ENCODE measurements at regions not wholly inside any gene's neighbourhood (a gene's known extent, or its start where the extent isn't known, plus 50 kb on each side); places are given as distances from the start of the nearest gene placed in this dataset.

GRCh38 chr13:99777873-99778272, 193.7 kb downstream of the ZIC5 start:
- no peak for TF ChIP-seq CEBPB (IDR thresholded peaks at IDR 0.05; ENCODE audit: low read depth, low read length)
- TF ChIP-seq HDAC2 (IDR thresholded peaks at IDR 0.05; ENCODE audit: borderline replicate concordance in 1 of 2, low read depth in 2 of 2, low read length in 2 of 2): no peak
- TF ChIP-seq HDAC6 (IDR thresholded peaks at IDR 0.05; ENCODE audit: low read depth, low read length): no peak
- TF ChIP-seq TBP (IDR thresholded peaks at IDR 0.05; ENCODE audit: low read depth, low read length): no peak
- TF ChIP-seq CTCF (IDR thresholded peaks at IDR 0.05; ENCODE audit: control extremely low read depth in 1 of 3, insufficient read depth in 1 of 3, low read depth in 1 of 3, low read length in 3 of 3): no peak
- no peak for TF ChIP-seq SIN3A (conservative IDR thresholded peaks at IDR 0.05 in 1 of 2, IDR thresholded peaks at IDR 0.05 in 1 of 2; ENCODE audit: low read depth in 1 of 2, low read length in 2 of 2)
- TF ChIP-seq SP1 (IDR thresholded peaks at IDR 0.05; ENCODE audit: low read depth, low read length): no peak
- no peak for TF ChIP-seq EZH2 (IDR thresholded peaks at IDR 0.05; ENCODE audit: low read depth, low read length, severe bottlenecking)

Measured in H1 (cell line).